ENCODE measurements at regions not wholly inside any gene's neighbourhood (a gene's known extent, or its start where the extent isn't known, plus 50 kb on each side); places are given as distances from the start of the nearest gene placed in this dataset.

GRCh38 chr7:110420788-110421187, 670.1 kb upstream of the LRRN3 start (continued):
- no peak for TF ChIP-seq KLF16 (tag by site-specific recombination; IDR thresholded peaks at IDR 0.05)
- no peak for TF ChIP-seq ZNF221 (tag by site-specific recombination; IDR thresholded peaks at IDR 0.05; ENCODE audit: borderline replicate concordance)
- no peak for TF ChIP-seq TSHZ1 (tag by site-specific recombination; IDR thresholded peaks at IDR 0.05; ENCODE audit: borderline replicate concordance)
- no peak for TF ChIP-seq ZNF26 (tag by site-specific recombination; IDR thresholded peaks at IDR 0.05)

- Histone ChIP-seq H3K4me1 (ENCODE audit: control insufficient read depth, insufficient read depth, low read length) (peaks cover 3% of the 10 kb centered on the region; the same call in 1 of the 2 replicates), H3K36me3 (ENCODE audit: control insufficient read depth in 2 of 2, insufficient read depth in 1 of 2, low read length in 2 of 2) (no peaks in the 10 kb centered on the region), H3K27ac (ENCODE audit: extremely low read depth, low read depth, low read length) (no peak overlapping the region), H3K4me3 (ENCODE audit: low read depth, low read length) (no peak overlapping the region), H3K9me3 (ENCODE audit: control insufficient read depth, insufficient read depth, low read depth, low read length) (no peaks in the 10 kb centered on the region)
- ChIA-PET POLR2A (no interaction called here), CTCF (no interaction called here)
- no peak for TF ChIP-seq ZSCAN30 (tag by site-specific recombination; IDR thresholded peaks at IDR 0.05)
- no peak for TF ChIP-seq ZNF423 (tag by site-specific recombination; IDR thresholded peaks at IDR 0.05)
- no peak for TF ChIP-seq ZNF157 (tag by site-specific recombination; IDR thresholded peaks at IDR 0.05)
- TF ChIP-seq ZNF837 (tag by site-specific recombination; IDR thresholded peaks at IDR 0.05), result no peak
- TF ChIP-seq ZNF280C (tag by site-specific recombination; IDR thresholded peaks at IDR 0.05), result no peak
- TF ChIP-seq ZNF274 (IDR thresholded peaks at IDR 0.05; ENCODE audit: low read length), result no peak
- no peak for TF ChIP-seq ZNF274 (tag by site-specific recombination; IDR thresholded peaks at IDR 0.05; ENCODE audit: borderline replicate concordance)
- TF ChIP-seq ZNF488 (tag by site-specific recombination; IDR thresholded peaks at IDR 0.05), result no peak
- TF ChIP-seq ZNF513 (tag by site-specific recombination; IDR thresholded peaks at IDR 0.05), result no peak
- no peak for TF ChIP-seq SP3 (tag by site-specific recombination; IDR thresholded peaks at IDR 0.05)
- no peak for TF ChIP-seq ZNF529 (tag by site-specific recombination; IDR thresholded peaks at IDR 0.05; ENCODE audit: insufficient replicate concordance)
- TF ChIP-seq ZNF140 (tag by site-specific recombination; IDR thresholded peaks at IDR 0.05), result no peak
- TF ChIP-seq ZBTB1 (tag by site-specific recombination; IDR thresholded peaks at IDR 0.05), result no peak
- TF ChIP-seq ZNF549 (tag by site-specific recombination; IDR thresholded peaks at IDR 0.05), result no peak
- TF ChIP-seq HOXA7 (CRISPR knock-in tag; IDR thresholded peaks at IDR 0.05; ENCODE audit: borderline replicate concordance), result no peak
- TF ChIP-seq PBX3 (CRISPR knock-in tag; IDR thresholded peaks at IDR 0.05), result no peak
- no peak for TF ChIP-seq ZNF510 (tag by site-specific recombination; IDR thresholded peaks at IDR 0.05; ENCODE audit: insufficient replicate concordance)
- TF ChIP-seq ZNF585B (tag by site-specific recombination; IDR thresholded peaks at IDR 0.05), result no peak
- TF ChIP-seq ZNF211 (tag by site-specific recombination; IDR thresholded peaks at IDR 0.05; ENCODE audit: low read depth), result no peak
- TF ChIP-seq ZNF391 (tag by site-specific recombination; IDR thresholded peaks at IDR 0.05; ENCODE audit: borderline replicate concordance, low read depth), result no peak
Observed at GRCh38 chr7:110421490-110422241, 669.3 kb upstream of the LRRN3 start.
